MCF 10A (cell line): ENCODE measurements at regions not wholly inside any gene's neighbourhood (a gene's known extent, or its start where the extent isn't known, plus 50 kb on each side); places are given as distances from the start of the nearest gene placed in this dataset.

Source experiments
- BruUV-seq: library from RNA; stranded (reverse); fragments of 400-500 nt; replicated peaks from 2 replicates; lab custom pipeline; 2021; lab: Mats Ljungman, UMichigan
- CTCF ChIA-PET: fragments of 300-600 bp; sonication (Branson Sonifier 250); formaldehyde crosslinking; extraction: SDS; loops from one replicate; lab custom pipeline; 2021; ENCODE audit warnings: antibody characterized with exemption, inconsistent platforms; lab: Yijun Ruan, JAX
- POLR2A ChIA-PET: fragments of 300-600, 350-650 bp; sonication (Branson Sonifier 250); formaldehyde crosslinking; extraction: SDS; loops from one replicate; lab custom pipeline; 2020; ENCODE audit warnings: antibody characterized with exemption, inconsistent platforms; lab: Yijun Ruan, JAX
- DNase-seq: peaks from one replicate; pipeline ENCODE4 v3.0.0-alpha.2; 2018; ENCODE audit not compliant: unreplicated experiment
- H3K27ac Mint-ChIP-seq: one replicate; pipeline ENCODE4 v1.8.0; 2022; ENCODE audit warnings: mild to moderate bottlenecking, low read depth, mixed read lengths; ENCODE audit not compliant: unreplicated experiment
- H3K27me3 Mint-ChIP-seq: one replicate; pipeline ENCODE4 v1.8.0; 2022; ENCODE audit warnings: mixed read lengths; ENCODE audit not compliant: insufficient read depth, unreplicated experiment
- H3K36me3 Mint-ChIP-seq: one replicate; pipeline ENCODE4 v1.8.0; 2022; ENCODE audit warnings: mild to moderate bottlenecking, moderate library complexity, mixed read lengths; ENCODE audit not compliant: insufficient read depth, unreplicated experiment
- H3K4me1 Mint-ChIP-seq: one replicate; pipeline ENCODE4 v1.8.0; 2022; ENCODE audit warnings: mixed read lengths; ENCODE audit not compliant: insufficient read depth, unreplicated experiment
- H3K4me3 Mint-ChIP-seq: one replicate; pipeline ENCODE4 v1.8.0; 2022; ENCODE audit warnings: mild to moderate bottlenecking, moderate library complexity, mixed read lengths; ENCODE audit not compliant: unreplicated experiment
- H3K9me3 Mint-ChIP-seq: one replicate; pipeline ENCODE4 v1.8.0; 2022; ENCODE audit warnings: mixed read lengths; ENCODE audit not compliant: unreplicated experiment
- intact Hi-C: fragments of 100-400 bp; cut with micrococcal nuclease; formaldehyde crosslinking; loops from 2 replicates; pipeline ENCODE4 v1.14.1; 2022
- TF ChIP-seq, protein P1 (sequence below): fragments of 200-600 bp; IDR thresholded peaks from one replicate; pipeline ENCODE4 v1.8.0; 2022; ENCODE audit warnings: antibody characterized with exemption, mild to moderate bottlenecking; ENCODE audit not compliant: unreplicated experiment

DNA sequence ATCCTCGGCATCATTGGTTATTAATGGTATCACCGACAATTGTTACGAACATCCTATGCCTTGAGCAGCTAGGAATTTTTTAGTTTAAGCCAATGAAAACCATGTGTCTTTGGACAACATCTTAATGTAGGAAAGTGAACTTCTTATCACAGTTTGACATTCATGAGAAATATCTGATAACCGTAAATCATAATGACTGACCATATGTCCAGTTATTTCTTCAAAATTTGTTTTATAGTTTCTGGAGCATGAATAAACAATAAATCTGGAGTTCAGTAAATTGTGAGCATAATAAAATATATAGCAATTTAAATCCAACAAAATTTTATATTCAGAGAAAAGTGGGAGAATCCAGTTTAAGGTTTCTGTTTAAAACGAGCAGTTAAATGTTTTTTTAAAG is 970.1 kb upstream of the ADGRB3 start:
- H3K27ac Mint-ChIP-seq, result no peak overlapping the region
- peaks cover 16% of the 10 kb centered on the region for H3K9me3 Mint-ChIP-seq
- POLR2A ChIA-PET, result no interaction called here
- intact Hi-C loops, result no loop called here
- no peak for DNase-seq
- CTCF ChIA-PET, result no interaction called here
- no peak overlapping the region for H3K4me3 Mint-ChIP-seq
- BruUV-seq, result no TSS peak
- H3K36me3 Mint-ChIP-seq, result no peaks in the 10 kb centered on the region
- TF ChIP-seq, protein P1, sequence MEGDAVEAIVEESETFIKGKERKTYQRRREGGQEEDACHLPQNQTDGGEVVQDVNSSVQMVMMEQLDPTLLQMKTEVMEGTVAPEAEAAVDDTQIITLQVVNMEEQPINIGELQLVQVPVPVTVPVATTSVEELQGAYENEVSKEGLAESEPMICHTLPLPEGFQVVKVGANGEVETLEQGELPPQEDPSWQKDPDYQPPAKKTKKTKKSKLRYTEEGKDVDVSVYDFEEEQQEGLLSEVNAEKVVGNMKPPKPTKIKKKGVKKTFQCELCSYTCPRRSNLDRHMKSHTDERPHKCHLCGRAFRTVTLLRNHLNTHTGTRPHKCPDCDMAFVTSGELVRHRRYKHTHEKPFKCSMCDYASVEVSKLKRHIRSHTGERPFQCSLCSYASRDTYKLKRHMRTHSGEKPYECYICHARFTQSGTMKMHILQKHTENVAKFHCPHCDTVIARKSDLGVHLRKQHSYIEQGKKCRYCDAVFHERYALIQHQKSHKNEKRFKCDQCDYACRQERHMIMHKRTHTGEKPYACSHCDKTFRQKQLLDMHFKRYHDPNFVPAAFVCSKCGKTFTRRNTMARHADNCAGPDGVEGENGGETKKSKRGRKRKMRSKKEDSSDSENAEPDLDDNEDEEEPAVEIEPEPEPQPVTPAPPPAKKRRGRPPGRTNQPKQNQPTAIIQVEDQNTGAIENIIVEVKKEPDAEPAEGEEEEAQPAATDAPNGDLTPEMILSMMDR, result no peak
- no peaks in the 10 kb centered on the region for H3K27me3 Mint-ChIP-seq
- H3K4me1 Mint-ChIP-seq, result no peaks in the 10 kb centered on the region

DNA sequence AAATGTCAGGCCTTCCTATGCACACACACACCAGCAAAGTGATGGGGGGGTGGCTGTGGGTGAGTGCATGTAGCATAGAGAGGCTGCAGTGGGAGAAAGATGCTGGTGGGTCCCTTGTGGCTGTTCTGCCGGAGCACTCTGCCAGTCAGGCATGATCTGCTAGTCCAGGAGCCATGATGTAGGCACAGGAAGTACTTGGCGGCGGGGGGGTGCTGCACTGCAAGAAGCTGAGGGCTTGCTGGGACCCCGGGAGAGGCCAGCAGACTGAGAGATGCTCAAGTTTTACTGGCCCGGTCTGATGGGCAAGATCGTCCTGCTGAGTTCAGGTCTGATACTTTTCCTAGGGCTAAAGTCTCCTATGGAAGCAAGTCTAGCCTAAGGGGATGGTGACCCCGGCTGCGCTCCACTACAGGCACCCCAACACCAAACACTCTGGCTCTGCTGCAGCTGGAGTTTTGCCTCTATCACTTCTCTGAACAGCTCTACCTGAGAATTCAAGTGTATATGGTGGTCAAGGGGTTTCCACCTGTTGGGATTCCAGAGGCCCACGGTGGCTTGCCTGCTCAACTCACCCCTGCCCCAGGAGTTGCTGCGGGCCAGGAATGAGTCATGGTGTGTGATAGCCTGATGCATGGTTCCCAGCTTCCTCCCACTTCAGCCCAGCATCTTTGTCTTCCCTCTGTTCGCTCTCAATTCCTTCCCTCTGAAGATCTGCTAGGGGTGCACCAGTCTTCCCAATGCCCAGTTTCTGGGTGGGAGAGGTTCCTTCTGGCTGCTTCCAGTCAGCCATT is 971.8 kb upstream of the ADGRB3 start:
- BruUV-seq, result no TSS peak
- DNase-seq, result no peak
- TF ChIP-seq, protein P1, result no peak
- ChIA-PET POLR2A (no interaction called here), CTCF (no interaction called here)
- intact Hi-C loops, result no loop called here
- H3K4me3 Mint-ChIP-seq, result no peak overlapping the region
- H3K27ac Mint-ChIP-seq, result no peak overlapping the region
- no peaks in the 10 kb centered on the region for H3K4me1 Mint-ChIP-seq
- H3K27me3 Mint-ChIP-seq, result no peaks in the 10 kb centered on the region
- H3K36me3 Mint-ChIP-seq, result no peaks in the 10 kb centered on the region
- H3K9me3 Mint-ChIP-seq, result peaks cover 16% of the 10 kb centered on the region

GRCh38 chr6:67653561-67653960 is 981.5 kb upstream of the ADGRB3 start:
- intact Hi-C loops, result no loop called here
- ChIA-PET CTCF (no interaction called here), POLR2A (no interaction called here)
- H3K27ac Mint-ChIP-seq, result no peak overlapping the region
- BruUV-seq, result no TSS peak
- no peak for DNase-seq
- no peaks in the 10 kb centered on the region for H3K27me3 Mint-ChIP-seq
- H3K9me3 Mint-ChIP-seq, result peaks cover 7% of the 10 kb centered on the region
- TF ChIP-seq, protein P1, result no peak
- H3K4me1 Mint-ChIP-seq, result no peaks in the 10 kb centered on the region
- H3K4me3 Mint-ChIP-seq, result no peak overlapping the region
- no peaks in the 10 kb centered on the region for H3K36me3 Mint-ChIP-seq

- DNase-seq, result no peak
- intact Hi-C loops, result no loop called here
- POLR2A ChIA-PET, result no interaction called here
- TF ChIP-seq, protein P1, result no peak
- H3K27ac Mint-ChIP-seq, result no peak overlapping the region
- no peaks in the 10 kb centered on the region for H3K27me3 Mint-ChIP-seq
- no peaks in the 10 kb centered on the region for H3K36me3 Mint-ChIP-seq
- no peaks in the 10 kb centered on the region for H3K9me3 Mint-ChIP-seq
- CTCF ChIA-PET, result interaction anchor here (0.6 kb wide), 1 partner anchor 287 kb away, joined by 3 read pairs; no protein-coding TSS in a partner anchor
- H3K4me1 Mint-ChIP-seq, result no peaks in the 10 kb centered on the region
- H3K4me3 Mint-ChIP-seq, result no peak overlapping the region
- BruUV-seq, result no TSS peak
Observed at GRCh38 chr6:67646550-67646949, 988.5 kb upstream of the ADGRB3 start.
